Osteocyte (in vitro differentiated cells): ENCODE measurements at regions not wholly inside any gene's neighbourhood (a gene's known extent, or its start where the extent isn't known, plus 50 kb on each side); places are given as distances from the start of the nearest gene placed in this dataset.

Experiments
- DNase-seq: peaks from one replicate; pipeline ENCODE4 v3.0.0; 2021; ENCODE audit warnings: mixed read lengths; ENCODE audit not compliant: unreplicated experiment; ENCODE audit errors: extremely low spot score
- H3K27ac Mint-ChIP-seq: one replicate; pipeline ENCODE4 v1.8.0; 2021; ENCODE audit warnings: mild to moderate bottlenecking, mixed read lengths; ENCODE audit not compliant: unreplicated experiment
- H3K27me3 Mint-ChIP-seq: one replicate; pipeline ENCODE4 v1.8.0; 2021; ENCODE audit warnings: mixed read lengths; ENCODE audit not compliant: unreplicated experiment
- H3K36me3 Mint-ChIP-seq: one replicate; pipeline ENCODE4 v1.8.0; 2021; ENCODE audit warnings: mixed read lengths; ENCODE audit not compliant: unreplicated experiment
- H3K4me1 Mint-ChIP-seq: one replicate; pipeline ENCODE4 v1.8.0; 2021; ENCODE audit warnings: mixed read lengths; ENCODE audit not compliant: unreplicated experiment
- H3K4me3 Mint-ChIP-seq: one replicate; pipeline ENCODE4 v1.8.0; 2021; ENCODE audit warnings: mild to moderate bottlenecking, moderate library complexity, mixed read lengths; ENCODE audit not compliant: unreplicated experiment
- H3K9me3 Mint-ChIP-seq: one replicate; pipeline ENCODE4 v1.8.0; 2021; ENCODE audit warnings: mixed read lengths; ENCODE audit not compliant: unreplicated experiment
- TF ChIP-seq, protein P1 (sequence below): fragments of 200-600 bp; sonication (generic); IDR thresholded peaks from 2 replicates; pipeline ENCODE4 v1.5.0; 2021; ENCODE audit warnings: antibody characterized with exemption, mild to moderate bottlenecking, moderate library complexity

DNA sequence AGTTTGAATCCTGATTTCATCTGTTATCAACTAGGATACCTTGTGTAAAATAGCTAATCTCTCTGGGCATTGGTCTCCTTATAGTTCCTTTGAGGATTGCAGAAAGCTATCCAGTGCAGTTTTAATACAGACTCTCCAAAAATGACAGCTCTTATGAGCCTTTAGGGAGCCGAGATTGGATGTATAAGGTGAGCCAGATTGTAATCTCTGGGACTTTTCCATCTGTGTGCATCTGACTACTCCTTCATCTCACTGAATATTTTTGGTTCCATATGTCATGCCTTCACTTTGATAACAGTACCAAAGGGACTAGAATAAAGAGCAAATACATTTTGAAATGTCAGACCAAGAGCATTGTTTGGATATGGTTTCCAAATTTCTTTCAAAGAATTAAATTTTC is 367.2 kb downstream of the TMEM232 start:
- Mint-ChIP-seq H3K4me3 (no peak overlapping the region), H3K27me3 (no peaks in the 10 kb centered on the region)

DNA sequence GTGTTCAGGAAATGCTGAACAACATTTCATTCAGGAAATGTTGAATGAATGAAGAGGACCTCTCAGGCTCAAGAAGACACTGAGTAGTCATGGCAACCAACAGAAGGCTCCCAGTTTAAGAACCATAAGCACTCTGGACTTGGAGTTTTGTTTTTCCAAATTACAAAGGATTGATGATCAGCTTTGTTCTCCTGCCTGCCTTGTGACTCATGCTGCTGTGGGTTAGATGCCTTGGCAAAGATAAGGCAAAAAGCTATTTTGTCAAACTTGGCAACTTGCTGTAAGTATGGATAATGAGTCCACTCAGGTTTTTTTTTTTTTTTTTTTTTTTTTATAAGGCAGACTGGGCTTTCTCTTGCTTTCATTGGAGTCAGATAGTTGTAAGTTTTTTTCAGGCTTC is 365.0 kb downstream of the TMEM232 start:
- DNase-seq, result no peak
- peaks cover 14% of the 10 kb centered on the region for H3K4me1 Mint-ChIP-seq
- TF ChIP-seq, protein P1, sequence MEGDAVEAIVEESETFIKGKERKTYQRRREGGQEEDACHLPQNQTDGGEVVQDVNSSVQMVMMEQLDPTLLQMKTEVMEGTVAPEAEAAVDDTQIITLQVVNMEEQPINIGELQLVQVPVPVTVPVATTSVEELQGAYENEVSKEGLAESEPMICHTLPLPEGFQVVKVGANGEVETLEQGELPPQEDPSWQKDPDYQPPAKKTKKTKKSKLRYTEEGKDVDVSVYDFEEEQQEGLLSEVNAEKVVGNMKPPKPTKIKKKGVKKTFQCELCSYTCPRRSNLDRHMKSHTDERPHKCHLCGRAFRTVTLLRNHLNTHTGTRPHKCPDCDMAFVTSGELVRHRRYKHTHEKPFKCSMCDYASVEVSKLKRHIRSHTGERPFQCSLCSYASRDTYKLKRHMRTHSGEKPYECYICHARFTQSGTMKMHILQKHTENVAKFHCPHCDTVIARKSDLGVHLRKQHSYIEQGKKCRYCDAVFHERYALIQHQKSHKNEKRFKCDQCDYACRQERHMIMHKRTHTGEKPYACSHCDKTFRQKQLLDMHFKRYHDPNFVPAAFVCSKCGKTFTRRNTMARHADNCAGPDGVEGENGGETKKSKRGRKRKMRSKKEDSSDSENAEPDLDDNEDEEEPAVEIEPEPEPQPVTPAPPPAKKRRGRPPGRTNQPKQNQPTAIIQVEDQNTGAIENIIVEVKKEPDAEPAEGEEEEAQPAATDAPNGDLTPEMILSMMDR, result no peak
- H3K9me3 Mint-ChIP-seq, result no peaks in the 10 kb centered on the region
- H3K36me3 Mint-ChIP-seq, result no peaks in the 10 kb centered on the region
- no peak overlapping the region for H3K4me3 Mint-ChIP-seq
- no peak overlapping the region for H3K27ac Mint-ChIP-seq
- no peaks in the 10 kb centered on the region for H3K27me3 Mint-ChIP-seq

More for the DNA sequence above, 367.2 kb downstream of the TMEM232 start:
- no peaks in the 10 kb centered on the region for H3K9me3 Mint-ChIP-seq
- H3K4me1 Mint-ChIP-seq, result peaks cover 32% of the 10 kb centered on the region
- no peak overlapping the region for H3K27ac Mint-ChIP-seq
- H3K36me3 Mint-ChIP-seq, result no peaks in the 10 kb centered on the region
- TF ChIP-seq, protein P1, result no peak
- no peak for DNase-seq

DNA sequence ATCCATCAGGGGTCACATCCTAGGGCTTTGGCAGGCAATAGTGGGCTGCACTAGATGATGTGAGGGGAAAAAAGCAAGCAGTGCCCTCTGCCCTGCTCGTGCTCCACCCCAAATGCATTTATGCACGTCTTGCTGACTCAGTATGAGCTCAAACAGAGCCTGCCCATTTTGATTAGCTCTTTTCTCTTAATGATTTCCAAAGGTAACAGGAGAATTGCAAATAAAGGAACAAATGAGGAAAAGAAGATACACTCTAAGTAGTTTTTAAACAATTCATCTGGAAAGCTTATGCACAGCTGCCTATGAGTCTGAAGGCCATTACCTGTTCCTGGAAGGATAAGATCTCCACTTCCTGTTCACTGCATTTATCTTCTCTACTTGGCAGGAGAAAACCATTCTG is 364.2 kb downstream of the TMEM232 start:
- H3K4me1 Mint-ChIP-seq, result peaks cover 6% of the 10 kb centered on the region
- H3K36me3 Mint-ChIP-seq, result no peaks in the 10 kb centered on the region
- H3K9me3 Mint-ChIP-seq, result no peaks in the 10 kb centered on the region
- no peaks in the 10 kb centered on the region for H3K27me3 Mint-ChIP-seq
- H3K4me3 Mint-ChIP-seq, result no peak overlapping the region
- TF ChIP-seq, protein P1, result no peak
- no peak for DNase-seq
- no peak overlapping the region for H3K27ac Mint-ChIP-seq

DNA sequence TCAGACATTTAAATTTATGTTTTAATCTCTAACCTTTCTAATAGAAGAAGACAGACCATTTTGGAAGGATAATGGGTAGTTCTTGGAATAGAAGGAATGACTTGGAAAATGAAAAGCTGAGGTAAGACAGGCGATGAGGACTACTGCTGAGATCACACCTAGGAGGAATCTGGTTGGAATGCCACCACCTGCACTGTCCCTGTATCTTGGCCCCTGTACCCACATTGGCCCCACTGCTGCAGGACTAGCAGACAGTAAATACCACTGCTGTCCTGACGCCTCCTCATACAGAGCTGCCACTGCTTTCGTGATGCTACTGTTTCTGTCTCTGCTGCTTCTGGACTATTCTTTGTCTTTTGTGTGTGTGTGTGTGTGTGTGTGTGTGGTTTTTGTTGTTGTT is 359.8 kb downstream of the TMEM232 start:
- Mint-ChIP-seq H3K27ac (no peak overlapping the region), H3K27me3 (no peaks in the 10 kb centered on the region), H3K4me3 (no peak overlapping the region), H3K36me3 (no peaks in the 10 kb centered on the region), H3K9me3 (peaks cover 5% of the 10 kb centered on the region), H3K4me1 (peaks cover 9% of the 10 kb centered on the region)
- DNase-seq, result no peak
- TF ChIP-seq, protein P1, result no peak
